A204.1 (cell line): ENCODE measurements at regions not wholly inside any gene's neighbourhood (a gene's known extent, or its start where the extent isn't known, plus 50 kb on each side); places are given as distances from the start of the nearest gene placed in this dataset.

Experiments
- FAIRE-seq: peaks from 2 replicates; lab custom pipeline; 2012; peaks lifted over from hg19 to GRCh38; lab: Jason Lieb, UNC

GRCh38 chr14:58947814-58948445, 240.5 kb upstream of the DAAM1 start:
- no peak for FAIRE-seq

DNA sequence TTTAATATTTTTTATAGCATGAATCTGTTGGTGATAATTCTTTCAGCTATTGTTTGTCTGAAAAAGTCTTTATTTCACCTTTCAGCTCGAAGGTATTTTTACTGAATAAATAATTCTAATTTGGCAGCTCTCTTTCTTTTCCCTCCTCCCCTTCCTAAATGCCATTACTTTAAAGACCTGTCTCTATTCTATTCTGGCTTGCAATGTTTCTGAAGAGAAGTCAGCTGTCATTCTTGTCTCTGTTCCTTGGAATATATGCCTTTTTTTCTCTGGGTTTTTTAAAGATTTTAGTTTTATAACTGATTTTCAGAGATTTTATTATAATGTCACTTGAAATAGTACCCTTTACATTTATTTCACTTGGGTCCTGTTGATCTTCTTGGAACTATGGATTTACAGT, 237.9 kb upstream of the DAAM1 start:
- no peak for FAIRE-seq

GRCh38 chr14:58951143-58951542, 237.3 kb upstream of the DAAM1 start:
- FAIRE-seq: no peak

DNA sequence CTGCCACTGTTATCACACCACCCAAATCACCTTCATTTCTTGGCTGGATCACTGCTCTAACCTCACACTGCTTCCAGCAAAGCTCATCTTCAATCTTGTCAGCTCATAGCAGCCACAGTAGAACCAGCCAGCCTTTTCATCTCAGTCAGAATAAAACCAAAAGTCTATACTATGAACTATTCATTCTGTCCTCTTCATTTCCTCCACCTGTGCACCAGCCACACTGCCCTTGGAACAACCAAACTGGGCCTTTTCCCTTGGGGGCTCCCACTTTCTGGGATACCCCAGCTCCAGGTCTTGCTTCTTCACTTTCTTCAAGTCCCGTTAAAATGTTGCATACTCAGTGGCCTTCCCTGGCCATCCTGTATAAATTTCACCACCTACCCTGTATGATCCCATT, 234.4 kb upstream of the DAAM1 start:
- FAIRE-seq: no peak

GRCh38 chr14:58954901-58955861, 233.3 kb upstream of the DAAM1 start:
- FAIRE-seq: no peak

DNA sequence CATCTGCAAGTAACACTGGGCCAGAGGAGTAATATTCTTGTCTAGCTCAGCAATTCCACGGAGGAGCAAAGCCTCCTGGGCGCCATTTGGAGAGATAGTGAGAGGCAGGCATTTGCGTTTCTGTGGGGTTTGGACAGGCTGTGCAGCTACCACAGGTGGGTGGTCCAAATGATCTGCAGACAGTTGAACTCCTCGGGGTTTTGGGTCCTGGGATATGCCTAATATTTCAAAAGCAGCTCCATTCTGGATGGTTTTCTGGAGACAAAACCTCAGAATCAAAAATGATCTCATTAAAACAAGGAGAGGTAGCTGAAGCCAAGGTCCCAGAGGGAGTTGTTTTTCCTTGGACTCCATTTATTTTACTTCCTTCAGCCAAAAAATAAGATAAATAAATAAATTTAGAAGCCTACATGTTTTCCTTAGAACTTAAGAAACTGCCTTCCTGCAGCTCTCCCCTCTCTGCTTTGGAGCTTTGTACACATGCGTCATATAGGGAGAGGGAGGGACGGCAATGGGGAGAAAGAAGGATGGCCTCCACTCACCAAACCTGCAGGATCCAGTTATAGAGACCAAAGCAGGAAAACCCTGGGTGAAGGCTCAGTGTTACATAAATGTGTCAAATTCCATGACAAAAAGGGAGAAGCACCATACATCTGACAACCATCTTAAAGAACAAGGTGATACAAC, 227.3 kb upstream of the DAAM1 start:
- no peak for FAIRE-seq

DNA sequence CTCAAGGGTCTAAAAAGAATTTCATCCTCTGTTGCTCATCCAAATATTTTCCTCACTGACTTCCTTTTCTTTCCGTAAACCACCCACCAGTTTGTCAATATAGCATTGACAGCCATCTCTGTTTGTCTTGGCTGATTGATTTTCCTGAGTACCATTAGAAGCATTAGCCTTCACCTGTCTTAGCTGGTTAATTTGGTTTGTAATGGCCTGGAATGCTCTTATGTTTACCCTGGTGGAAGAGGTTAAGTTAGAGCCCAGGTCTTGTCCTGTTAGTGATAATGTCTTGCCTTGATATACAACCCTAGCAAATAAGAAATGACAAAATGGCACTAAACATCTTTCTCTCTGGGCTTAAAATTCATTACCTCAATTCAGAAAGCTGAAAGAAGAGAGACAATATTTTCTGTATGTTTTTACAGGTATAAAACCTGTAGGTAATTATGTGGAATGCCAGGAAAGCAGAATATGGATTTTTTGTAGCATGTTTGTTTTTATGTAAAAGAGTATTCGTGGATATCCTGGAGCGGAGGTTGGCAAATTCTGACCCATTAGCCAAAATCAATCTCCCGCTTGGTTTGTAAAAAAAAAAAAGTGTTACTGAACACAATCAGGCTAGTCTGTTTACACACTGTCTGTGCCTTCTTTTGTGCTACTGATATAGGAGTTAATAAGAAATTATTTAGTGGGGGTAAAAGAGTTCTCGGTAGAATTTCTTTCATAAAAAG, 224.4 kb upstream of the DAAM1 start:
- no peak for FAIRE-seq

GRCh38 chr14:58964598-58964928, 223.9 kb upstream of the DAAM1 start:
- no peak for FAIRE-seq

GRCh38 chr14:58965601-58966000, 222.9 kb upstream of the DAAM1 start:
- FAIRE-seq: no peak

- FAIRE-seq: no peak
These were observed 221.5 kb upstream of the DAAM1 start for GRCh38 chr14:58966997-58967396.

DNA sequence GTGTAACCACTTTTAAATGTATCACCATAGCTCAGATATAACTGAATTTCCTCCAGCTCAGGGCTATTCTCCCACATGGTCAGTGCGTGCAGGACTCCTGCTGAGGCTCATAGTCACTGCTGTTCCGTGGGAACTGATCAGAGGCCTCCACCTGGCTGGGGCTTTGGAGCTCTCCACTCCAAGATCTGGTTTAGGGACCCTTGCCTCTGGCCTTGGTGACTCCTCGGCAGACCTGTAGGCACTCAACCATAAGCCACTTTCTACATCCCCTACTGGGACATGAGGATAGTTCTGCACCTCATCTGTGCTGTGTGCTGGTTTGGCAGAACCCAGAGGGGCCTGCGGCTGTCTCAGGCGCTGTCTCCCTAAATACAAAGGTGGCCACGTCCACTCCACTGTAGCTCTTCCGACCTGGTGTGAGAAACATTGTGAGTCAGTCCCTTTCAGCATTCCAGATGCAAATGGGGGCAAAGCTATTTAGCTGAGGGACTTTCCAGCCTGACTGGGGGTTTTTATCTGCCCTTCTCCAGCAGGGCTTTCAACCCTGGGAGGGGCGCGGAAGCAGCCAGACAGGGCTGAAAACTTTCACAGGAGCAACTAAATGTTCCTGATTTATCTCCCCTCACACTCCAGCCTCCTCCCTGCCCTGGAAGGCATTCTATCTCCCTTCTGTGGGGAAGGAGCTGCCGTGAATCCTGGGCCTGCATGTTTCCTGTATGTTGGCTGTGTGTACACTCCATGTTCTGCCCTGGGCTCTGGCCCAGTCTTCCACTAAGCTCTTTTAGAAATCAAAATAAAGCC, 218.3 kb upstream of the DAAM1 start:
- no peak for FAIRE-seq

- no peak for FAIRE-seq
These were observed 216.0 kb upstream of the DAAM1 start for GRCh38 chr14:58972233-58973017.

DNA sequence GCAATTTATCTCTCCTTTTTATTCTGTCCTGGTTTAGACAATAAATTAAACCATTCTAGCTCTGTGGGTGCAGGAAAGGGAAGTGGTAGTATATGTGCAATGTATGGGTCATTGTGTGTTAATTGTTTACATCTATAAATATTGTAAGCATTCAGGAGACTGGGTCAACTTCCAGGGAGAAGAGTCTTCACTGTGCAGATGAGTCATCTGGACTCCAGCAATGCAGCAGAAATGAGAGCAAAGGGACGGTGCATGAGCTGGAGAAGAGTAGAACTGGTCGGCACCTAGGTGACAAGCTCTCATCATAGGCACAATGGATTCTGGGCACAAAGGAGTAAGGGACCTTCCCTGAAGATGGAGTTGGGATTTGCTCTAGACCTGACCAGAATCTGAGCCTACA, 211.1 kb upstream of the DAAM1 start:
- FAIRE-seq: no peak

GRCh38 chr14:58978343-58978742, 210.1 kb upstream of the DAAM1 start:
- FAIRE-seq: no peak

DNA sequence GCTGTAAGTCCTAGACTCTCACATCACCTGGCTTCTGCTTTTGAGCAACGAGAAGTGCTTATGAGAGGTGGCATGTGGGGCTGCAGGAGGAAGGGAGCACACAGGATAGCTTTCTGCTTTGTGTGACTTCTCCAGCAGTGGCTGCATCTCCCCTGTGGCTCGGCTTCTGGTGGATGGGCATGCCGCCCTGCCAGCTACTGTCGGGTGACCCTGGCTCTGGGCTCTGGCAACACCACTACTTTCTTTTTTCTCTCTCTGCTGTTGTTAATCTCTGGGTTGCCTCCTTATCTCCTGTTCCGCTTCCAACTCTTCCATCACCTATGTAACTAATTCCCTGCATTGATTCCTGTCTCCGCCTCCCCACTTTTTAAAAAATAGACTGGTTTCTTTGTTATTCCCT, 209.1 kb upstream of the DAAM1 start:
- FAIRE-seq: no peak

- peak; percentile 82 for FAIRE-seq
These were observed 206.6 kb upstream of the DAAM1 start for GRCh38 chr14:58981840-58982239.

GRCh38 chr14:58985786-58986185, 202.7 kb upstream of the DAAM1 start:
- no peak for FAIRE-seq

GRCh38 chr14:58987591-58987990, 200.9 kb upstream of the DAAM1 start:
- no peak for FAIRE-seq

DNA sequence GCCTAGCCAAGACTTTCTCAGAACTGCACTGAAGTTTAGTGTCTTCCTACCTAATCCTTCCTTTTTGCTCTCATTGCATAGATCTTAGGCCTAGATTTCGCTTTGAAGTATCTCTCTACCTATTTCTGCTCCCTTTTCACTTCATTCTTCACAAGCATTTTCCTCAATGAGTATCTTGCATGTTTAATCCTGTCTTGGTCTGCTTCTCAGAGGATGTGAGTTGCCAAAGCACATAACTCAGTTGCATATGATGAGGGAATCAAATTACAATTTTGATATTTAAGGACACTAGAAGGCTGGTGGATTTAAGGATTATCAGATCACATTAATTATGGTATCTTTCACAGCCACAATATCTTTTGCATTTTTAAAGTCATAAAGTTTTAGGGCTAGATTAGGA, 195.5 kb upstream of the DAAM1 start:
- no peak for FAIRE-seq

DNA sequence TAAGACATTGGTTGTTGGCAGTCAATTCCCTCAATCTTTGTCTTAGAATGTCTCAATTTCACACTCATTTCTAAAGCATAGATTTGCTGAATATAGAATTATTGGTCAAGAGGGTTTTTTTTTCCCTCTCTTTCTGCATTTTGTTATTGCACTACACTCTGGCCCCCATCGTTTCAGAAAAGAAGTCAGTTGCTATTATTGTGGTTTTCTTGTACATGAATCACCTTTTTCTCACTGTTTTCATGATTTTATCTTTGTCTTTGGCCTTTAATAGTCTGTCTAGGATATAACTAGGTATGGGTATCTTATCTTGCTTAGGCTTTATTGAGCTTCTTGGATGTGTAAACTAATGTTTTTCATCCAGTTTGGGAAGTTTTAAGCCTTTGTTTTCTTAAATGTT, 194.3 kb upstream of the DAAM1 start:
- FAIRE-seq: no peak

- no peak for FAIRE-seq
These were observed 184.5 kb upstream of the DAAM1 start for GRCh38 chr14:59004012-59004411.
